ENCODE measurements at regions not wholly inside any gene's neighbourhood (a gene's known extent, or its start where the extent isn't known, plus 50 kb on each side); places are given as distances from the start of the nearest gene placed in this dataset.
"Not testable (repeated sequence)": the region's sequence is repeated elsewhere in the genome, so short reads cannot be mapped to it uniquely, and the experiment has no call there.

DNA sequence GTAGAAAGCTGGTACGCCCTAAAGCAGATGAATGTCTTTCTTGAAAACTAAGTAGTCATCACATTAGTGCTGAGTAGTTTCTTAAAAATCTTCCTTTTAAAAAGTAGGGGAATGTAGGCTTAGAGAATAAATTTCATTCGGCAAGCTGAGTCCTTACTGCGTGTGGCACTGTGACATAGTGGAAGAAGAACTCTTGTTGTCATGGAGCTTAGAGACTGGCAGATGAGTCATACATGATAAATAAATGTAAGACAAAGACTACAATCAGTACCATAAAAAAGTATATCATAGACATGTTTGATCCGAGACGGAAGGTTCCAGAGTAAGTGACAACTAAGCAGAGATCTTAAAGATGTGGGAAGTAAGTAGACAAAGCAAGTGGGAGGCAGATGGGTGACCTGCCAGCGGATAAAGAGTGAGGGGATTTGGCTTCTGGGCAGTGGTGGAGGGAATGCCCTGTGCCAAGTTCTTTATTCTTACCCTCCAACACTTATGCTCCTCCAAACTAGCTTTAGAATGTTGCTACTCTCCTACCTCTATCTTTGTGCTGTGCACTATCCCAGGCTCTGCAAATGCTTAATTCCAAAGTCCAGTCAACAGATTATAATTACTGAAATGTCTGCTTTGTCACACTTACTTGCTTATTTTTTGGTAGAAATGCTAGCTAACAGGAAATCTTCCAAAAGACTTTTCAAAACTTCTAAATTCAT lies 608.5 kb upstream of the USP24 start:
- CTCF ChIA-PET = no interaction called here
- POLR2A ChIA-PET = no interaction called here

DNA sequence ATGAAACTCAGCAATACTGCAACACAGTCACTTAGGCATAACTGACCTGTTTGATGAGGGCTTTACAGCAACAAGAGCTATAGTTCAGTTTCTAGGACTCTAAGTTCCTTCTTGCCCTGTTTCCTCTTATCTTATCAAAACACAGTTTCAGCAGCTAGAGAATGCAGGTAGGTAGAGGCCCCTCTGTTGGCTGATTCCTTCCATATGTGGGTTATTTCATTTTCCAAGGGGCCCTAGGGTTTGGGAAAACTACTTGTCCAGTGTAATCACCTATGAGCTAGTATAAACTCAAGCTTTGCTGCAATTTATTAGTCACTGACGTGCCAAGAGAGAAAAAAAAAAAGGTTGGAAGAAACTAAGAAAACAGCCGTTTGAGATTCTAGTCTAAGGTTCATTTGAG lies 607.7 kb upstream of the USP24 start:
- POLR2A ChIA-PET = interaction anchor here (0.6 kb wide), 1 partner anchor 10 kb away, joined by 3 read pairs; no protein-coding TSS in a partner anchor

DNA sequence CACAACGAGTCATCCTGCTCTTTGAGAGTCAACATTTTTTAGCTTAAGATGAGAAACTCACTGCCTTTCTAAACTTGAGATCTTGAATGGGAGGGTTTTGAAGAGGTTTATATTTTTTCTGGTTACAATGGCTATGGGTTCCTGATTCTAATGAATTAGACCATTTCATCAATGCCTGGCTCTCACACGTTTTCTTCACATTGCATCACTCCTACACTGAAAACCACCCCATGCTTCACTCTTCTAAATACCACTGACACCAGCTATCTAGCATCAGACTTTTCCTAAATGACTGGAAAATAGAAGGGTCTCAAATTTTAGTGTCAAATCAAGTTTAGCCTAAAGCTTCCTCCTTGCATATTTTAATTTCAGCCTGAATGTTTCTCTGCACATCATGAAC lies 606.1 kb upstream of the USP24 start:
- POLR2A ChIA-PET = no interaction called here
- CTCF ChIA-PET = no interaction called here

More for the DNA sequence above, 607.7 kb upstream of the USP24 start:
- CTCF ChIA-PET = no interaction called here

DNA sequence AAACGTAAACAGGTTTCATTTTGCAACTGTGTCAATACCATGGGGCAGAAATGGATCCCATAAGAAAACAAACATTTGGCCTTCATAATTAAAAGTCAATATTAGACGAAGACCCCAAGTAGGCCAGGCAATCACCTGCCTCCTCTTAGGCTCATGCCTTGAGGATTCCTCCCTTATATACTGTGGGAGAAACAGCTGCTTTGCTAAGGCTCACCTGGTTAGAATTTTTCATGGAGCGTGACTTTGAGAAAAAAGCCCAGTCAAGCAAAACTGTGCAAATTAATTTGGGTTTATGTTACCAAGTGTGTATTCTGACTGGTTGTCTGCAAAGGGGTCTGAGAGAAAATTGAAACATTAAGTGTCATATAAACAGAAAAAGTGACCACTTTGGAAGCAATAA lies 605.3 kb upstream of the USP24 start:
- CTCF ChIA-PET = no interaction called here
- POLR2A ChIA-PET = no interaction called here

DNA sequence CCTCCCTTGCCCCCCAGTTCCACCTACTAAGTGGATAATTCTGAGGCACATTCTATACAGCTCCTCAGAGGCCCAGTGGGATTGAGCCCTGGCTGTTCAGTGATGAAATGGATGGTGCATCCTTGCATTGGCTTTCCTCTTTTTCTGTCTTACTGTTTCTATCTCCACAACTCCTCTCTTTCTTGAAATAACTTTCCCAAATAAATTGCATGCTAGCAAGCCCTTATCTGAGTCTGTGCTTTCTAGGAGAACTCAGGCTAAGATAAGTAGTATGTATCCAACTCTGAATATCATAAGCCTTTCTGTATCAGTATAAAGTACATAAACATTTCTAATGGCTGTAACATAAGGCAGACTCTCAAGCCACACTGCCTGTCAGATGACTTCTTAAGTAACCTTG lies 603.8 kb upstream of the USP24 start:
- CTCF ChIA-PET = no interaction called here
- POLR2A ChIA-PET = no interaction called here

DNA sequence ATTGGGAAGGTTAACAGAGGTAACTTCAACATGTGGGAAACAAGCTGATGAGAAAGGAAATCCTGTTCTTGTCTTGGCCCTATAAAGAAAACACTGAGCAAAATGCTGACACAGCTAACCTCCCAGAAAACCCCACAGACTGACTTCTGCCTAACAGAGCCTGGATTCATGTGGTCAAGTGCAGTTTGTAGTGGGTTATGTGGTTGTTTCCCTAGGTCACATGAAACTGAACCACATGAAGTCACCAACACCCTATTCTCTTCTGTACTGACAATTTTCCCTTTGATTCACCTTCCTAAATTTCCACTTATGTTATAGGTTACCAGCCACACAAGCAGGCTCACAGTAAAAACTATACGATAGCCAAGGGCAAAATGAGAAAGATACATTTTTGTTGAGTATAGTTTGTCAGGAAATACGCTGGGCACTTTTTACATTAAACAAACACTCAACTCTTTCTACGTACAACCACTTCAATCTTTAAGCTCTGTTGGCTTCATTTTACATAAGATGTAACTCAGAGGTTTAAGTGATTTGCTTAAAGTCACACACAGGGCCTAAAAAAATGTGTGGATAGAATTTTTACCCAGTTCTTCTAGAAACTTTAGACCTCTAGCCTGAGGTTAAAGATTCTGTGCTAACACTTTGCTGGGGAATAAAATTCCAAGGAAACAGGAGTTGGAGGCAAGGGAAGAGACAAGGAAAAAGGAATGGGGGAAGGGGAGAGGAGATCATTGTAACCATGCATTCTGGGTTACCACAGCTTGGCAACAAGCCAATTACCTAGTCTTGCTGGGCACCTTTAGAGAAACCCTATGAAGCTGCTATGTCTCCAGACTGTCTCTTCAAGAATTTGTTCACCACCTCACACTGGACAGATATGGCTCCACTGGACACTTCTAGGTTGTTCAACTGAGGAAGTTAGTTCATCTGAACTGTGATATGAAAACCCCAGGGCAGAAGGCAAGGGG lies 601.6 kb upstream of the USP24 start:
- ChIA-PET POLR2A (no interaction called here), CTCF (no interaction called here)

DNA sequence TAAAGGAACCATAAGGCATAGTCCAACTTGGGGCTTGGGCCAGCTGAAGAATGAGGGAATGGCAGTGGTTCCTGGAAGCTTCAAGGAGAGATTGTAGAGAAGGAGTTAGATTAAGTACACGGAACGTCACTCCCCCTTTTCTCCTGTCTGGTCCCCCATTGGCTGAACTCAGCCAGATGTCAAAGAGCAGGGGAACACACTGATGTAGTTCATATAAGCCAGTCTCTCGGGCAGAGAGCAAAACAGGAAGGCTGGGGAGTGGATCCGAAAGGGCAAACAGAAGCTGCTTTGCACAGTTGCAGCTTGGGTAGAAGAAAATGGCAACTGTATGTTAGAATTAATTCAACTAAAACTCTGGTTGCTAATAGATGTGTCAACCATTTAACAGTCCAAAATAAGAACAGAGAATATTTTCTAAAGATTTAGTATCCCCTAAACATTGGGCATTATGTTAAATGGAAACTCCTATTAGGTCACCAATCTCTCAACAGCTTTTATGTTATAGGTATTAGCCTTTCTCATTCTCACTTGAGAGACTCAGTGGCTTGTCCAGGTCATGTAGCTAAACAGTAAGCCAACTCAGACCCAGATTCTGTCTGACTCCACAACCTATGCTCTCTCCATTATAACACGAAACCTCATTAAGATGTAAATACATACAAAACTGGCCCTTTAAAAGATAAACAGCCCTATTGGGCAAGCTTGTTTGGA lies 600.7 kb upstream of the USP24 start:
- CTCF ChIA-PET = no interaction called here

DNA sequence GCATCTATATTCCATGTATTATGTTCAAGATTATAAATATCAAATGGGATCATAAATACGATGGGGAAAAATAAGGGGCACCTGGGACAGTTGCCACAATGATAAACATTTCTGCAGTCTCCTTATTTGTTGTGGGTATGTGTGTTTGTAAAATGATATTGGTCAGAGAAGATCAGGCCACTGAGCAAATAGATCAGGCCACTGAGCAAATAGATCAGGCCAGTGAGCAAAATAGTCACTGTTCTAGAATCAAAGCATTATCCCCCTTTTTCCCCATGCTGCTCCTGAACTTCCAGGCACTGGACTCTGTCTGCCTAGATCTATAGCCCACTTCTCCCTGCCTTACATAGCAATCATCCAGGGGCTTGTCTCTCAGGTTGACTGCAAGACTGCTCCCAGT lies 599.8 kb upstream of the USP24 start:
- CTCF ChIA-PET = no interaction called here

More for the DNA sequence above, 600.7 kb upstream of the USP24 start:
- POLR2A ChIA-PET = no interaction called here

DNA sequence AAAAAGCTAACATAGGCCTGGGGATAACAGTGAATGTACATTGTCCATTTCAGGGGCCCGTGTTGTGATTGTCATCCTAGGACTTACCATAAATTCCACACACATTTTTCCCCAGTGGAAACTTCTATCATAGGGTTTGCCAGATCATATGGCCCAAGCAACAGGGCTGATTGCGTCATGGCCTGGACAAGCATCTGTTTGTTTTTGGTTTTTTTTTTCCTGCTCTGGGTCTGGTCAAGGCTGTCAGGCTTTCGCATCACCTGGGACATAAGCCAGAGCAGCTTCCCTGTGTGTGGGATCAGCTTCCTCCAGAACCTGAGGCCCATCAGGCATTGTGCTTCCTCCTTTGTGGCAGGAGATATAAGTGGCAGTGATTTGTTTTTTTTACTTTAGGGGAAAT lies 598.5 kb upstream of the USP24 start:
- POLR2A ChIA-PET = no interaction called here
- CTCF ChIA-PET = no interaction called here

More for the DNA sequence above, 599.8 kb upstream of the USP24 start:
- POLR2A ChIA-PET = no interaction called here

DNA sequence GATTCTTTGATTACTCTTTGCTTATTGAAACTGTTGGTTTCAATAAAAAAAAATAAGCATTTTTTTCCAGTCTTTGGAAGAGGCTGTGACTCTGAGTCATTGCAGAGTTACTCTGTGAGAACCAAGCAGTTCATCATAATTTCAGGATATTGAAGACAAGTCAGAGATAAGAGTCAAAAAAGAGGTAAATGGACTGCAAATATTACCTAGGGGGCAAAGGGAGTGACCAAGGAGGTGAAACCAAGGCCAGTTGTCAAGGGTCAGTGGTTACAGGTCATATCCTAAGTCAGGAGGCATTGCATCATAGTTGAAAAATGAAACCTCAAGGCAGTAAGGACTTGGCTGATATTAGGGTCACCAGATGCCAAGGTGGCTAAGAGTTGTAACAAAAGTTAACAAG lies 597.1 kb upstream of the USP24 start:
- ChIA-PET POLR2A (no interaction called here), CTCF (no interaction called here)

DNA sequence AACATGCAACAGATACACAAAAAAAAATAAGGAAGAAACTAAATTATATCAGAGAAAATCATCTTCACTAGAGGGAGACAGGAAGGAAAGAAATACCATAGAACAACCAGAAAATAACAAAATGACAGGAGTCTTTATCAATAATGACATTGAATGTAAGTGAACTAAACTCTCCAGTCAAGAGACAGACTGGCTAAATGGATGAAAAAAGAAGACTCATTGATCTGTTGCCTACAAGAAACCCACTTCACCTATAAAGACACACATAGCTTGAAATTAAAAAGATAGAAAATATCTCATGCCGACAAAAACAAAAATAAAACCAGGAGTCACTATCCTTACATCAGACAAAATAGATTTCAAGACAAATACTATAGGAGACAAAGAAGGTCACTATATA lies 593.1 kb upstream of the USP24 start:
- CTCF ChIA-PET = no interaction called here

DNA sequence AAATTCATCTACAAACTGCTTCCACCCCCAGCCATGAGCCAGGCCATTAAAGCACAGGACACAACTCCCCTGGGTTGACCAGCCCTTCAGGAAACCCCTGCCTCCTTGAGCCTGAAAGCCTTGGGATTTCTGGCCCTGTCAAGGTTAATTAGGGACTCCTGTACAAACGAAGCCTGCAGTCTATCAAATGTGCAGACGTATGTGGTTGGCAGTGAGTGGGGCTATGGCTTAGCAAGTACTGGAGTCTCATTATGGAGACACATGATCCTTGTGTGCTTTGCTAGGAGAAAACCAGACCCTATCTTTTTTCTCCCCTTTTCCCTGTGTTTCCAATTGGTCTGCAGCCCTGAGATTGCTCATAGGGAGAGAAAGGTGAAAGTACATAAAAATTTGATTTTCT lies 588.3 kb upstream of the USP24 start:
- ChIA-PET CTCF (no interaction called here), POLR2A (no interaction called here)

More for the DNA sequence above, 593.1 kb upstream of the USP24 start:
- POLR2A ChIA-PET = no interaction called here

DNA sequence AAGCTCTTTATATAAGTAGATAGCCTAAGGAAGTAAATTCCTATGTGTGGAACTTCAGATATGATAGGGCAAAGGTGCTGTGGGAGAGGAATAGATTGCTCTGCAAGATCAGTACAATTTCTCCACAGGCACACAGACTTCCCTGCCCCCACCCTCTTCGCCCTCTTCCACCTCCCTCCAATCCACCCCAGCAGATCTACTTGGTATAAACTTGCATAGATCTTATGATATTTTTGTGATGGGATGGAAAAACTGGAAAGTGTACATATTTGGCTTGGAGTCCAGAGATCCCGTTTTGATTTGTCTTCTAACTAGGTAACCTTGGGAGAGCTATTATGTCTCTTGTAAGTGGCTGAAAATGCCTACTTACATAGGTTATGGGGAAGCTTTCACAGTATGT lies 586.3 kb upstream of the USP24 start:
- ChIA-PET CTCF (no interaction called here), POLR2A (no interaction called here)

DNA sequence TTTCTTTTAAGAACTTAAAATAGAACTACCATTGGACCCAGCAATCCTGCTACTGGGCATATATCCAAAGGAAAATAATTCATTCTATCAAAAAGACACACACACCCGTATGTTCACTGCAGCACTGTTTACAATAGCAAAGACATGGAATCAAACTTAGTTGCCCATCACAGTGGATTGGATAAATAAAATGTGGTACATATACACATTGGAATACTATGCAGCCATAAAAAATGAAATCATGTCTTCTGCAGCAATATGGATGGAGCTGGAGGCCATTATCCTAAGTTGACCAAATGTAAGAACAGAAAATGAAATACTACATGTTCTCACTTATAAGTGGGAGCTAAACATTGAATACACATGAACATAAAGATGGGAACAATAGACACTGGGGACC lies 585.3 kb upstream of the USP24 start:
- ChIA-PET POLR2A (no interaction called here), CTCF (no interaction called here)

DNA sequence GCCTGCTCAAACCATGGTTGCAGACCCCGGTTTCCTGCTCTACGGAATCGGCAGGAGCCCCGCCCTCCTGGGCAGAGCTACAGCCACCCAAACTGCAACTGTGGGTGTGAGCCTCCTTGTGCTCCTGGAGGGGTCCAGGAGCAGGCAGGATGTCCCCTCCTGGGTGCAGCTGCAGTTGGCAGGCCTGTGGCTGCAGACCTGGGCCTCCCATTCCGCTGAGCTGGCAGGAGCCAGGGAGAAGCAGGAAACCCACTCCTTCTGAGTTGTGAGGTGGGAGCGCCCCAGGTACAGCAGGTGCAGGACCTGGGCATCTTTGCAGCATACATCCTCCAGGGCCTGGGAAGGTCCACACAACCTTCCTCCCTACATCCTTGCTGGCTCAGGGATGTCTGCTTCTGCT lies 578.7 kb upstream of the USP24 start:
- CTCF ChIA-PET = no interaction called here

DNA sequence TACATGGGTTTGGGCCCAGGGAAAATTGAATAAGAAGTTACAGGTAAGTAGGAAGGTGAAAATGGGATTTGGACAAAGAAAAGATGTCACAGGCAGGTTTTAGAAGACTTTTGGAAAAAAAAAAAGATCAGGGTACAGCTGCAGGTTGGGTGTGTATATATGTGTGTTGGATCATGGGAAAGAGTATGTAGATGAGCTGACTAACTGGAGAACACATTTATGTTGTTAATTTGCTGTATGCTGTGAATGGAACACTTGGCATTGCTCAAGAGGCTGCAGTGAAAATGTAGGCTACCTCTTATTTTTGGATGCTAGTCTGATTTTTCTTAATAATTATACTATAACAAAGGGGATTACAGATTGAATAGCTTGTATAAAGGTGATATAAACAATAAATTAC lies 577.7 kb upstream of the USP24 start:
- CTCF ChIA-PET = no interaction called here
- POLR2A ChIA-PET = no interaction called here

More for the DNA sequence above, 578.7 kb upstream of the USP24 start:
- POLR2A ChIA-PET = no interaction called here

DNA sequence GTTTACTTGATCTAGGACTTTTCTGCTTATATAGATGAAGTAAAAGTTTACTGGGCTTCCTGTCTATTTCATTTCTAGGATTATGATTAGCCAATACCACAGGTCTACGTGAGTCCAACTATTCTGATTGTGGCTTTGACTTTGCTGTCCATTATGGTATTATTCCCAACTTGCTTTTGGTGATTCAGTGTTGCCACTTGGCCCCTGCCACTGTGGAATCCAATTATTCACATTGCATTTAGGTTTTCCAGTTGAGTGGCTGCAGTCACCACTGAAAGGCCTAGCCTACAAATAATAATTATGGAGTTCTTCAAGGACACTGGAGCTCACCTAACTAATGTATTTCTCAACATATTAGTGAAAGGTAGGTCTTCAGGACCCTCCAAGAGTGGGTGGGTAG lies 574.3 kb upstream of the USP24 start:
- ChIA-PET POLR2A (no interaction called here), CTCF (no interaction called here)

DNA sequence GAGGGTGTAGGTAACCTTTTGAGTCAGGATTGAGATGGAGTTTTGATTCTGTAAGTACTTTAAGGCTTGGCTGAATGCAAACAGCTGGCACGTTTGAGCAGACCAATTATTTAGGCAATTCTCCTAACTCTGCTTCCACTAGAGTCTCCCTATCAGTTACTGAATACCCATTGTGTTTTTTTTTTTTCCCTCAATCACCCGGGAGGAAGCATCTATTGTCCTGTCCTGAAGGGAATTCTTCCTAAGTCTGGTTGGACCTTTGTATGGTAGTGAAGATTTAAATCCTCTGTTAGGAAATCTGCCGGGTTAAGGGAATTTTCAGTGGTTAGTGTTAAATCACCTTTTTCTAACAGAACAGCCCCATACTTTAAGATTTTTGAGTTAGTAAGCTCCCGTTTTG lies 571.2 kb upstream of the USP24 start:
- POLR2A ChIA-PET = no interaction called here
- CTCF ChIA-PET = no interaction called here

DNA sequence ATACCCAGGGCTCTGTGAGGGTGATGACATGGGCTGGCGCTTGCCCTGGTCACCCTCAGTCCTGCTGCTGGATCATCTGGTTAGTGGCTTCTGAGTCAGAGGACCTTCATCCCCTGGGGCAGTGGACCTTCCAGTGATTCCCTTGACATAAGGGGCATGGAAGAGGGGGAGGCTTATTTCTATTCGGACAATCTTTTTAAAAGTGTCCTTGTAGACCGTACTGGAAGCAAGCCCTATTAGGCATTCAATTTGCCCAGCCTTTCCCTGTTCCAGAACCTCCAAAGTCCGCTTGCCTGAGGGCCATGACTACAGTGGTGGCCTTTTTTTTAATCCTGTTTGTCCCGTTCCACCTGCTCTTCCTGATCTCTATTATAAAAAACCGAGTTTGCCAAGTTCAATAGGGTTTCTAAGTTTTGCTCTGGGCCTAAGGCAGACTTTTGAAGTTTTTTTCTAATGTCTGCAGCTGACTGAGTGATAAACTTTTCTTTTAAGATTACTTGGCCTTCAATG lies 569.8 kb upstream of the USP24 start:
- POLR2A ChIA-PET, CTCF ChIA-PET: not testable (repeated sequence)

DNA sequence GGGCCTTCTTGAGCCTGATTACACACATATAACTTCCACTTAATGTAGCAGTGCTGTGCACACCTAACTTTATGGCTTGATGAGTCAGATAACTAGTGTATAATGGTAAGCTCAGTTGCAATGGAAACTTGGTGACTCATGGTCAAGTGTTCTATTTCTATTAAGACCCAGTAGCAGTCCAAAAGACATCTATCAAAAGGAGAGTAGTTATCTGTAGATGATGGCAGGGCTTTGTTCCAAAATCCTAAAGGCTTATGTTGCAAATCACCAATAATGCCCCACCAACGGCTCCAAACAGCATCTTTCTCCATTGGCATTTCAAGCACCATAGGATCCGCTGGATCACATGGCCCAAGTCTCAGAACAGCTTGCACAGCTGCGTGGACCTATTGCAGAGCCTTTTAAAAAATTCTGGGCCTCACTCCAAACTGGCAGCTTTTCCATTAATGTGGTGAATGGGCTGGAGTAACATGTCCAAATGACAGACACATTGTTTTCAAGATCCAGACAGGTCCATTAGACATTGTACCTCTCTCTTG lies 566.8 kb upstream of the USP24 start:
- CTCF ChIA-PET = no interaction called here
- POLR2A ChIA-PET = no interaction called here

DNA sequence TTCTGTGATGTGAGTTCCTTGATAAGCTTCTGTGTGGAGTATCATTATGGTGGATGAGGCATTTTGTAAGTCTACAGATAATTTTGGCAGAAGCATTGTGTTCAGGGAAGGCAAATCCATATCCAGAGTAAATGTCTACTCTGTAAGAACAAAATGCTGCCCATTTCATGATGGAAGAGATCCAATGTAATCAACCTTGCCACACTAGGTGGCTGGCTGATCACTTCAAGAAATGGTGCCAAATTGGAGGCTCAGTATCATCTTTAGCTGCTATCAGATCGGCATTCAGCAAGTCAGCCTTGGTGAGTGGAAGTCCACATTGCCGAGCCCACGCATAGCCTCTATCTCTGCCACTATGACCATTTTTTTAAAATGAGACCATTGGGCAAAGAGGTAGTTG lies 565.8 kb upstream of the USP24 start:
- ChIA-PET CTCF (no interaction called here), POLR2A (no interaction called here)

Measured in activated CD8-positive, alpha-beta memory T cell treated with anti-CD3 and anti-CD28 coated beads for 36 hours (primary cell).